ENCODE measurements at regions not wholly inside any gene's neighbourhood (a gene's known extent, or its start where the extent isn't known, plus 50 kb on each side); places are given as distances from the start of the nearest gene placed in this dataset.

DNA sequence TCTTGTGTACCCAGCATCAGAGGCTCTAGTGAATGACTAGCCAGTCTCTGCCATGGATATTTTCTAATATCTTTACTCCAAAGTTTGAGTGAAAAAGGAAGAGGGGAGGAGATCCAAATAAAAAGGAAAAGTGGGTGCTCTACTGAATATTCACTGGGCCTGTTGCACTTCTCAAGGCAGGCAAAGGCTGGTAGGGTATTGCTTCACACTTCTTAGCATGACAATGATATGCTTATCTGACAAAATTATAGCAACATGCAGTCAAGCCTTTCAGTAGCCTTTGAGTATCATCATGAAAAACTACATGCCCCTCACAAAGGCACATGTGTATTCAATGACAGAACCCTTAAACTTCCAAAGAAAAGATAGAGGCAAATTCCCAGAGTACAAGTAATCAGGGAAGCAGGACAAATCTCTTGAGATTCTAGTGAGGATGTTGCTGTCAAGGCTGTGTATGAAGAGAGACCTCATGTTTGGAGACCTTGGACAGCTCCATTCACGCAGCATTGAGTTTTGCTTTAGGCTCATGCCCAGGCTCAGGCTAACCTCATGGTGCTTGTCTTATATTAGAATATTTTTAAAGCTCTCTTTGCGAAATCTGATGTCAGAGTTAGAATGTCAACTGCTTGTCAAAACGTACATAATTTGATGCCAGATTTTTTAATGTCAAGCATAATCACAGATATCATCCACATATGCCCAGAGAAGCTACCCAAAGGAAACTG, 506.9 kb downstream of the OCA2 start:
- H3K4me1 Mint-ChIP-seq (ENCODE audit: low read depth) = no peaks in the 10 kb centered on the region
- intact Hi-C loops (cut with micrococcal nuclease) = no loop called here
- H3K36me3 Mint-ChIP-seq (ENCODE audit: low read depth) = no peaks in the 10 kb centered on the region

More for the DNA sequence above, 506.9 kb downstream of the OCA2 start:
- Mint-ChIP-seq H3K4me3 (no peak overlapping the region), H3K9me3 (peaks cover 44% of the 10 kb centered on the region), H3K27ac (no peak overlapping the region), H3K27me3 (ENCODE audit: insufficient read depth) (peaks cover 4% of the 10 kb centered on the region)
- DNase-seq (ENCODE audit: low spot score) = no peak

All from activated T-helper 1 cell treated with anti-CD3 and anti-CD28 coated beads, Interleukin-12 subunit alpha, Interleukin-12 subunit beta, Interleukin-2, Interleukin-4 antibody, amounts not matched to agents 30 ng/mL and 10 ng/mL and 1 ng/mL, durations not matched to agents 14 hours and 24 hours and 36 hours (primary cell).